ENCODE measurements at regions not wholly inside any gene's neighbourhood (a gene's known extent, or its start where the extent isn't known, plus 50 kb on each side); places are given as distances from the start of the nearest gene placed in this dataset.
"Not testable (repeated sequence)": the region's sequence is repeated elsewhere in the genome, so short reads cannot be mapped to it uniquely, and the experiment has no call there.

GRCh38 chr3:75305901-75306300, 358.2 kb upstream of the FRG2C start:
- no peaks in the 10 kb centered on the region for H3K36me3 Mint-ChIP-seq
- H3K4me3 Mint-ChIP-seq: no peak overlapping the region
- H3K27ac Mint-ChIP-seq: no peak overlapping the region
- peaks cover 4% of the 10 kb centered on the region for H3K9me3 Mint-ChIP-seq
- DNase-seq (ENCODE audit: low spot score in 2 of 2): no peak
- ATAC-seq: no peak
- no peaks in the 10 kb centered on the region for H3K4me1 Mint-ChIP-seq

- DNase-seq (ENCODE audit: low spot score in 2 of 2); H3K4me3 Mint-ChIP-seq; ATAC-seq: not testable (repeated sequence)
Observed at GRCh38 chr3:75311306-75311705, 352.8 kb upstream of the FRG2C start.

GRCh38 chr3:75312469-75312868, 351.7 kb upstream of the FRG2C start:
- H3K4me3 Mint-ChIP-seq; H3K4me1 Mint-ChIP-seq; H3K27ac Mint-ChIP-seq; H3K36me3 Mint-ChIP-seq; H3K9me3 Mint-ChIP-seq; DNase-seq (ENCODE audit: low spot score in 2 of 2); ATAC-seq: not testable (repeated sequence)

More at GRCh38 chr3:75311306-75311705, 352.8 kb upstream of the FRG2C start:
- not testable (repeated sequence) for H3K27ac Mint-ChIP-seq, H3K4me1 Mint-ChIP-seq, H3K9me3 Mint-ChIP-seq, H3K36me3 Mint-ChIP-seq

DNA sequence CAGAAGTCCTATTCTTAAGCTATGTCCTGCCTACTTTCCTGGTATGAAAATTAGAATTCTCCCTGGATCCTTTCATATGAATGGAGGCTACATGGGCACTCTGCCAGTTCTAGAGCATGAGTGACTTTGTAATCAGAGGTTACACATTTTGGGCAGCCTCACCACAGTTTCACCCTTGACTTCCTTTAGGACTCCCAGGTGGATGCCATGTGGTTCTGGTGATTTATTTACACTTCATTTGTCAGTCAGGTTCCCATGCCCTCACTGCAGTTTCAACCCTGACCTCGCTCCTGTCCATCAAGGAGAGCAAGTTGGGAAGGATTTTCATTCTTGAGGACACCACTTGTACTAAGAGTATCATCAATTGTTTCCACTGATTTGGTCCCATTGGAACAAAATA, 344.4 kb upstream of the FRG2C start:
- ATAC-seq; H3K36me3 Mint-ChIP-seq; H3K4me3 Mint-ChIP-seq; H3K27ac Mint-ChIP-seq; DNase-seq (ENCODE audit: low spot score in 2 of 2); H3K9me3 Mint-ChIP-seq; H3K4me1 Mint-ChIP-seq: not testable (repeated sequence)

DNA sequence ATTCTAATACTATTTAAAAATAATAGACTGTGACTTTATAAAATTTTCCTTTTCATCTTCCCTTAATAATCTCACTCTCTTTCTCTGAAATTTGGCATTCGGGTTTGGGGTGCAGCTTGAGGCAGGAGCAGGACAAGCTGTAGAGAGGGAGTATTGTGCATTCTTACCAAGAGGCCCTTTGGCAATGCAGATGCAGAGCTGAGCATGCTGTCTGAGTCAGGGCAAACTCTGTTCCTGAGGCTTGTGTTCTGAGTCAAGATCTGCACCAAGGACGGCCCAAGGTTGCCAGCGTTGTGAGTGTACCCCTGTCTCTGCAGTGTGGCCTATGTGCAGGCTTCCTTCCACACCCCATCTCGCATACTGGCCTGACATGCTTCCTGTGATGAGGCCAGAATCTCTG, 343.8 kb upstream of the FRG2C start:
- Mint-ChIP-seq H3K4me1 (no peaks in the 10 kb centered on the region), H3K27ac (no peak overlapping the region), H3K4me3 (no peak overlapping the region), H3K36me3 (no peaks in the 10 kb centered on the region), H3K9me3 (no peaks in the 10 kb centered on the region)
- ATAC-seq: no peak
- DNase-seq (ENCODE audit: low spot score in 2 of 2): no peak

DNA sequence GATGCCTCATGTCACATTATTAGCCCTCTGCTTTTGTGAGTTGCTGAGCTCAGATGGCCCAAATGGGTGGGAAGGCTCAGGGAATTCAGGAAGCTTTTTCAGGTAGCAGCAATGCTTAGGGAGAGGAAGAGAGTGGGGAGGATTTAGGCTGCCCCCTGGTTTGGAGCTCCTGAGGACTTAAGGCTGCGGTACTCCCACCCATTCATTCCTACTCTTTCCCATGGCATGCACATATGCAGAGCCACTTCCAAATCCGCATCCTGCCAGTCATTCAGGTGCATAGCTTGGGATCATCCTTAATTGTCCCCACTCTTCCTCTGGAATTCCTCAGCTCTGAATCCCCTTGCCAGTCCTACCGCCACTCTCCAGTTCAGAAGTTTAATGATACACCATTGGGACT, 343.1 kb upstream of the FRG2C start:
- DNase-seq (ENCODE audit: low spot score in 2 of 2) (no peak), ATAC-seq (no peak)
- H3K4me3 Mint-ChIP-seq: no peak overlapping the region
- H3K36me3 Mint-ChIP-seq: no peaks in the 10 kb centered on the region
- no peaks in the 10 kb centered on the region for H3K9me3 Mint-ChIP-seq
- no peaks in the 10 kb centered on the region for H3K4me1 Mint-ChIP-seq
- H3K27ac Mint-ChIP-seq: no peak overlapping the region

- not testable (repeated sequence) for H3K4me3 Mint-ChIP-seq; H3K27ac Mint-ChIP-seq; H3K36me3 Mint-ChIP-seq; ATAC-seq; H3K9me3 Mint-ChIP-seq; H3K4me1 Mint-ChIP-seq; DNase-seq (ENCODE audit: low spot score in 2 of 2)
Observed at GRCh38 chr3:75323936-75324335, 340.2 kb upstream of the FRG2C start.

DNA sequence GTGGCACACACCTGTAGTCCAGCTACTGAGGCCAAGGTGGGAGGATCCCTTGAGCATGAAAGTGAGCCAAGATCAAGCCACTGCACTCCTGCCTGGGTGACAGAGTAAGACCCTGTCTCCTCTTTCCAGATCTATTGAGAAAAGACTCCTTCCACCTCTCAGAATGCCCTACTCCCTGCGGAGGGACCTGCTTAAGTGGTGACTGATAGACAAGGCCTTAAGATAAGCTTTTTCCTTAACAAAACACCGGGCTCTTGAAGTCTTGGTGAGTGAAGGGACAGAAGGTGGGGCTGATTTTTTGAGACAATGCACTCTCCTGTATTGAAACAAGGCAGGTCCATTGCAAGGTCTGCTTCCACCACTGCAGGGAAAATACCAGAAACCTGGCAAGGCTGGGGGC, 338.4 kb upstream of the FRG2C start:
- no peak for ATAC-seq

GRCh38 chr3:75327453-75327852, 336.7 kb upstream of the FRG2C start:
- Mint-ChIP-seq H3K9me3 (no peaks in the 10 kb centered on the region), H3K4me3 (no peak overlapping the region), H3K27ac (no peak overlapping the region), H3K4me1 (no peaks in the 10 kb centered on the region), H3K36me3 (no peaks in the 10 kb centered on the region)
- DNase-seq (ENCODE audit: low spot score in 2 of 2): no peak
- no peak for ATAC-seq

More for the DNA sequence above, 338.4 kb upstream of the FRG2C start:
- Mint-ChIP-seq H3K27ac (no peak overlapping the region), H3K4me1 (no peaks in the 10 kb centered on the region), H3K4me3 (no peak overlapping the region), H3K9me3 (no peaks in the 10 kb centered on the region), H3K36me3 (no peaks in the 10 kb centered on the region)
- no peak for DNase-seq (ENCODE audit: low spot score in 2 of 2)

DNA sequence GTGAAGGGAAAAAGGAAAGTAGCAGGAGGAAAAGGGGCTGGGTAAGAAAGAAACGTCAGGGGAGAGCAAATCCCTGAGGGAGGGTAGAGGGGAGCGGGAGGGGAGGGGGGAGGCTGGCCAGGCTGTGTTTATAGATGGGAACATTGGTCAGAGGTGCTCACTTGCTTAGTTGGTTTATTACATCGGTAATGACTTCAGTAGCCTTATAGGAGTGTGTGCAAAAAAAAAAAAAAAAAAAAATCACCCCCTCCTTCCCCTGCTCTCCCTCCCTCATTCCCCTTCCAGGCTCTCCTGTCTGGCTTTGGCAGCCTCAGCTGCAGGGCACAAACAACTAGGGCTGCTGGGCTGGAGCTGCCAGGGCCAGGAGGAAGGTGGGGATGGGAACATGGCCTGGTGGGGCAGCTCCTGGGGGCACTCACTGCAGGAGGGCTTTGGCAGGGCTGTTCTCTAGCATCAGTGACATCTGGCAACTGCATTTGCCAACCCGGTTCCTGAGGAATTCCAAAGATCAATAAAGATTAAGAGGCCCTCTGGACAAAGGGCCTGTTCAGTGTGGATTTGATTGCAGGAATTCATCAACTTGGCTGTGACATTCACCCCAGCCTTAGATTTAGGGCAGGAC, 334.5 kb upstream of the FRG2C start:
- no peak overlapping the region for H3K27ac Mint-ChIP-seq
- H3K4me3 Mint-ChIP-seq: no peak overlapping the region
- no peak for DNase-seq (ENCODE audit: low spot score in 2 of 2)
- H3K9me3 Mint-ChIP-seq: peaks cover 3% of the 10 kb centered on the region
- H3K4me1 Mint-ChIP-seq: no peaks in the 10 kb centered on the region
- ATAC-seq: no peak
- no peaks in the 10 kb centered on the region for H3K36me3 Mint-ChIP-seq

- not testable (repeated sequence) for H3K36me3 Mint-ChIP-seq; H3K9me3 Mint-ChIP-seq; H3K4me1 Mint-ChIP-seq; H3K4me3 Mint-ChIP-seq; H3K27ac Mint-ChIP-seq; DNase-seq (ENCODE audit: low spot score in 2 of 2); ATAC-seq
Observed at GRCh38 chr3:75330446-75330845, 333.7 kb upstream of the FRG2C start.

DNA sequence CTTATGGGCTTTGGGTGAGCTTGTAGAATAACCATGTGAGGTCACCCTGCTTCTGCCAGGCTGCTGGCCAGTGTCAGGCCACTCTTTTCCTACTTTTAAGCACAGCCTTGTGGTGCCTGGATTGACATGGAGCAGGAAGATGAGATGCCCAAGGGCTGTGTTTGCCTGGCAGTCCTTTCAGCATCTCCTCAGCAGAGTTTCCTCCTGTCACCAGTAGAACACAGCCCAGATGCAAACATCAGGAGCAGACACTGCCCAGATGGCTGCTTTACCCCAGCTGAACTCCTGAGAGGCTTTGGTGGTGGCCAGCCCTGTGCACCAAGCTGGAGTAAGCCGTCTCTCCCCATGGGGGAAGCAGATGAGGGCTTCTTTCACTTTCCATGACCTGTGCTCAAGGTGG, 332.0 kb upstream of the FRG2C start:
- H3K4me1 Mint-ChIP-seq, H3K9me3 Mint-ChIP-seq, H3K4me3 Mint-ChIP-seq: not testable (repeated sequence)

DNA sequence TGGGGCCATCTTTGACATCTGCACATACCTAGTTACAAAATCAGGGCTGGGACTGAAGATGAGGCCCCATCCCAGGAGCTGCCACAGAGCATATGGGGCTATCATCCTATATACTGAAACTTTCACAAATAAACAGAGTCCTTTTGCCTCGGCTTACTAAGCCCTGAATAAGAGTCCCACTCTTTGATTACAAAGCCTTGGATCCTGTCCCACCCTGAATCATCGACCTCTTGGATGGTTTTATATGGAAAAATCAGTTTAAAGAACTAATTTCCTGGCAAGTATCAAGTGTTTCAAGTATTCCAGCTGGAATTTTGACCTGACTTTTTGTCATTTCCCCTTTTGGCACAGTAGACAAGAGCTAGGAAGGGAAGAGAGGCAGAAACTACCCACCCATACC, 331.3 kb upstream of the FRG2C start:
- Mint-ChIP-seq H3K4me3 (no peak overlapping the region), H3K9me3 (peaks cover 3% of the 10 kb centered on the region), H3K36me3 (no peaks in the 10 kb centered on the region), H3K4me1 (no peaks in the 10 kb centered on the region), H3K27ac (no peak overlapping the region)
- DNase-seq (ENCODE audit: low spot score in 2 of 2): no peak
- ATAC-seq: no peak

More for the DNA sequence above, 332.0 kb upstream of the FRG2C start:
- not testable (repeated sequence) for ATAC-seq; H3K27ac Mint-ChIP-seq; H3K36me3 Mint-ChIP-seq; DNase-seq (ENCODE audit: low spot score in 2 of 2)

DNA sequence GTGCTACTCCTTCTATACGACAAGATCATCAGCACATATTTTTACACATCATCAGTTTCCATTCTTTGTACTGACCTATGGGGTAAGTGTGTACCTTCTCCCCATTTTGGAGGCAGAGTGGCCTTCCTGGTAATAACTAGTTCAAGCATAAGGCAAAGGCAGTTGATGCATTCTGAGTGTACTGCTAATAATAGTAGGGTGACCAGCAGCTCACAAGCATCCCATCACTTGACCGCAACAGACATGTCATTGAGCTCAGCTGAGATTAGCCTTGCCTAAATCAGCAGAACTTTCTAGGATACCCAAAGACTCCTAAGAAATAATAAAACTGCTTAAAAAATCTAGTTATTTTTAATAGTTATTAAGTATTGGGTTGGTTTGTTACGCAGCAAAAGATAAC, 329.8 kb upstream of the FRG2C start:
- Mint-ChIP-seq H3K36me3 (no peaks in the 10 kb centered on the region), H3K27ac (no peak overlapping the region)

DNA sequence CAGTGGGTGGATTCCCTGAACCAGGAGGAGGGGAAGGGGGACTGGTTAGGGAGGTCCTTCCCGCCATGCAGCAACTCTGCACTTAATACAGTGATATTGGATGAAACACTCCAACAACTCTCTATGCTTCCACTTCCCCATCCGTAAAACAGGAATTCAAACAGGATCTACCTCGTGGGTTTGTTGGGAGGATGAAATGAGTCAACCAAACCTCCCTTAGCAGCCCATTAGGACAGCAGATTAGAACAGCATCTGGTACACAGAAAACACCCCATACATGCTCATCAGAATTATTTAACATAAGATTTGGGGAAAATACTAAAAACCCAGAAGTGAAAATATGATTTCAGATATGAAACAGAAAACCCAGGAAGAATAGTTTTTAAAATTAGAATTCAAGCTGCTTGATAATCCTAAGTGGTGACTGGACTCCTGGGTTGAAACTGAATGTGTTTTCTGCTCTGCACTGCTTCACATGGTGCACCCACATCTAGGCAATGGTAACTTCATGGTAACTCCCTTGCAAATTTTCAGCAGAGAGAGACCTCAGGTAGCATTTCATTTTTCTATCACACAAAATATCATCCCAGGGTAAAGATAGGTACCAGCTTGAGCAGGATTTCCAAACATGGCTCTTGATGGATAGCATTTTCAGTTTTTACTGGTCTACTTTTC, 326.8 kb upstream of the FRG2C start:
- Mint-ChIP-seq H3K36me3 (no peaks in the 10 kb centered on the region), H3K4me3 (no peak overlapping the region), H3K27ac (no peak overlapping the region), H3K9me3 (peaks cover 3% of the 10 kb centered on the region), H3K4me1 (no peaks in the 10 kb centered on the region)
- DNase-seq (ENCODE audit: low spot score in 2 of 2): no peak
- no peak for ATAC-seq

More for the DNA sequence above, 329.8 kb upstream of the FRG2C start:
- no peak for DNase-seq (ENCODE audit: low spot score in 2 of 2)
- H3K9me3 Mint-ChIP-seq: peaks cover 3% of the 10 kb centered on the region
- no peak for ATAC-seq
- no peaks in the 10 kb centered on the region for H3K4me1 Mint-ChIP-seq
- no peak overlapping the region for H3K4me3 Mint-ChIP-seq

- Mint-ChIP-seq H3K4me3 (no peak overlapping the region), H3K36me3 (no peaks in the 10 kb centered on the region), H3K27ac (no peak overlapping the region), H3K9me3 (peaks cover 3% of the 10 kb centered on the region), H3K4me1 (no peaks in the 10 kb centered on the region)
- DNase-seq (ENCODE audit: low spot score in 2 of 2) (no peak), ATAC-seq (no peak)
Observed at GRCh38 chr3:75338342-75338741, 325.8 kb upstream of the FRG2C start.

Measured in stimulated activated effector memory CD8-positive, alpha-beta T cell treated with anti-CD3 and anti-CD28 coated beads, Interleukin-12 subunit alpha, Interleukin-12 subunit beta, amount 100 ng/mL, for 72 hours (primary cell).